Central memory CD8-positive, alpha-beta T cell (primary cell): ENCODE measurements at regions not wholly inside any gene's neighbourhood (a gene's known extent, or its start where the extent isn't known, plus 50 kb on each side); places are given as distances from the start of the nearest gene placed in this dataset.
"Not testable (repeated sequence)": the region's sequence is repeated elsewhere in the genome, so short reads cannot be mapped to it uniquely, and the experiment has no call there.

ENCODE experiments used
- ATAC-seq: fragments of 150-1000 bp; cut with Tn5 transposase; replicated peaks from 2 replicates; pipeline ENCODE4 v1.10.0; 2022; ENCODE audit warnings: mild to moderate bottlenecking, moderate FRiP score, moderate number of reproducible peaks; ENCODE audit not compliant: poor library complexity, severe bottlenecking; ENCODE audit errors: extremely low read depth
- DNase-seq, 2 donors: peaks; one replicate each; pipeline ENCODE4 v3.0.0; 2021; ENCODE audit warnings: low spot score in 2 of 2
- H3K27ac Mint-ChIP-seq: one replicate; pipeline ENCODE4 v1.8.0; 2022; ENCODE audit warnings: low read depth, mild to moderate bottlenecking, moderate library complexity, mixed read lengths
- H3K27me3 Mint-ChIP-seq: one replicate; pipeline ENCODE4 v1.8.0; 2022; ENCODE audit warnings: mixed read lengths
- H3K36me3 Mint-ChIP-seq: one replicate; pipeline ENCODE4 v1.8.0; 2022; ENCODE audit warnings: mild to moderate bottlenecking, moderate library complexity, mixed read lengths; ENCODE audit not compliant: insufficient read depth
- H3K4me1 Mint-ChIP-seq: one replicate; pipeline ENCODE4 v1.8.0; 2022; ENCODE audit warnings: mixed read lengths
- H3K4me3 Mint-ChIP-seq: one replicate; pipeline ENCODE4 v1.8.0; 2022; ENCODE audit warnings: mild to moderate bottlenecking, moderate library complexity, mixed read lengths
- H3K9me3 Mint-ChIP-seq: one replicate; pipeline ENCODE4 v1.8.0; 2022; ENCODE audit warnings: mixed read lengths

- not testable (repeated sequence) for H3K4me3 Mint-ChIP-seq, H3K36me3 Mint-ChIP-seq, H3K9me3 Mint-ChIP-seq, H3K4me1 Mint-ChIP-seq, ATAC-seq, H3K27ac Mint-ChIP-seq, DNase-seq
- H3K27me3 Mint-ChIP-seq, result peaks cover 17% of the 10 kb centered on the region
Observed at GRCh38 chr15:96151749-96152148, 178.8 kb upstream of the NR2F2 start.

GRCh38 chr15:96153929-96154328 is 176.6 kb upstream of the NR2F2 start:
- H3K27ac Mint-ChIP-seq, result no peak overlapping the region
- H3K4me3 Mint-ChIP-seq, result no peak overlapping the region
- no peak for ATAC-seq
- H3K4me1 Mint-ChIP-seq, result no peaks in the 10 kb centered on the region
- no peak for DNase-seq
- H3K9me3 Mint-ChIP-seq, result no peaks in the 10 kb centered on the region
- peaks cover 12% of the 10 kb centered on the region for H3K27me3 Mint-ChIP-seq
- no peaks in the 10 kb centered on the region for H3K36me3 Mint-ChIP-seq

GRCh38 chr15:96158938-96159337 is 171.6 kb upstream of the NR2F2 start:
- no peak overlapping the region for H3K27ac Mint-ChIP-seq
- H3K4me1 Mint-ChIP-seq, result no peaks in the 10 kb centered on the region
- H3K36me3 Mint-ChIP-seq, result no peaks in the 10 kb centered on the region
- ATAC-seq (no peak), DNase-seq (no peak)
- peaks cover 44% of the 10 kb centered on the region for H3K27me3 Mint-ChIP-seq
- H3K9me3 Mint-ChIP-seq, result no peaks in the 10 kb centered on the region
- H3K4me3 Mint-ChIP-seq, result no peak overlapping the region

GRCh38 chr15:96160269-96160668 is 170.2 kb upstream of the NR2F2 start:
- Mint-ChIP-seq H3K9me3 (no peaks in the 10 kb centered on the region), H3K36me3 (no peaks in the 10 kb centered on the region), H3K27ac (no peak overlapping the region), H3K4me1 (no peaks in the 10 kb centered on the region), H3K4me3 (no peak overlapping the region), H3K27me3 (peaks cover 44% of the 10 kb centered on the region)
- no peak for DNase-seq
- ATAC-seq, result no peak

GRCh38 chr15:96160800-96161199 is 169.7 kb upstream of the NR2F2 start:
- peaks cover 44% of the 10 kb centered on the region for H3K27me3 Mint-ChIP-seq
- no peaks in the 10 kb centered on the region for H3K36me3 Mint-ChIP-seq
- no peak for ATAC-seq

GRCh38 chr15:96162322-96162721 is 168.2 kb upstream of the NR2F2 start:
- H3K27ac Mint-ChIP-seq, result no peak overlapping the region
- ATAC-seq (no peak), DNase-seq (no peak)
- H3K36me3 Mint-ChIP-seq, result no peaks in the 10 kb centered on the region
- H3K4me3 Mint-ChIP-seq, result no peak overlapping the region
- no peaks in the 10 kb centered on the region for H3K9me3 Mint-ChIP-seq
- peaks cover 44% of the 10 kb centered on the region for H3K27me3 Mint-ChIP-seq
- H3K4me1 Mint-ChIP-seq, result no peaks in the 10 kb centered on the region

More at GRCh38 chr15:96160800-96161199, 169.7 kb upstream of the NR2F2 start:
- H3K4me3 Mint-ChIP-seq, result no peak overlapping the region
- H3K4me1 Mint-ChIP-seq, result no peaks in the 10 kb centered on the region
- DNase-seq, result no peak
- H3K9me3 Mint-ChIP-seq, result no peaks in the 10 kb centered on the region
- H3K27ac Mint-ChIP-seq, result no peak overlapping the region

- H3K9me3 Mint-ChIP-seq, result no peaks in the 10 kb centered on the region
- H3K27ac Mint-ChIP-seq, result no peak overlapping the region
- H3K36me3 Mint-ChIP-seq, result no peaks in the 10 kb centered on the region
- no peaks in the 10 kb centered on the region for H3K4me1 Mint-ChIP-seq
- DNase-seq, result no peak
- peaks cover 21% of the 10 kb centered on the region for H3K27me3 Mint-ChIP-seq
- no peak for ATAC-seq
- no peak overlapping the region for H3K4me3 Mint-ChIP-seq
Observed at GRCh38 chr15:96165081-96165480, 165.4 kb upstream of the NR2F2 start.

- Mint-ChIP-seq H3K4me3 (no peak overlapping the region), H3K27me3 (peaks cover 14% of the 10 kb centered on the region), H3K27ac (no peak overlapping the region), H3K36me3 (no peaks in the 10 kb centered on the region), H3K9me3 (no peaks in the 10 kb centered on the region), H3K4me1 (no peaks in the 10 kb centered on the region)
- ATAC-seq (no peak), DNase-seq (no peak)
Observed at GRCh38 chr15:96165775-96166174, 164.7 kb upstream of the NR2F2 start.

GRCh38 chr15:96166223-96167200 is 164.0 kb upstream of the NR2F2 start:
- no peak overlapping the region for H3K27ac Mint-ChIP-seq
- no peaks in the 10 kb centered on the region for H3K9me3 Mint-ChIP-seq
- ATAC-seq (no peak), DNase-seq (no peak)
- H3K4me1 Mint-ChIP-seq, result no peaks in the 10 kb centered on the region
- no peak overlapping the region for H3K4me3 Mint-ChIP-seq
- peaks cover 10% of the 10 kb centered on the region for H3K27me3 Mint-ChIP-seq
- no peaks in the 10 kb centered on the region for H3K36me3 Mint-ChIP-seq

- not testable (repeated sequence) for DNase-seq, H3K27ac Mint-ChIP-seq, H3K9me3 Mint-ChIP-seq, H3K27me3 Mint-ChIP-seq, H3K36me3 Mint-ChIP-seq, ATAC-seq, H3K4me1 Mint-ChIP-seq, H3K4me3 Mint-ChIP-seq
Observed at GRCh38 chr15:96170616-96170978, 159.9 kb upstream of the NR2F2 start.

- DNase-seq, result no peak
- H3K27me3 Mint-ChIP-seq, result no peaks in the 10 kb centered on the region
- no peak overlapping the region for H3K27ac Mint-ChIP-seq
- ATAC-seq, result no peak
- H3K9me3 Mint-ChIP-seq, result no peaks in the 10 kb centered on the region
- no peaks in the 10 kb centered on the region for H3K4me1 Mint-ChIP-seq
- H3K4me3 Mint-ChIP-seq, result no peak overlapping the region
- no peaks in the 10 kb centered on the region for H3K36me3 Mint-ChIP-seq
Observed at GRCh38 chr15:96170979-96171739, 159.3 kb upstream of the NR2F2 start.

GRCh38 chr15:96171853-96172296 is 158.6 kb upstream of the NR2F2 start:
- no peaks in the 10 kb centered on the region for H3K4me1 Mint-ChIP-seq
- DNase-seq (no peak), ATAC-seq (no peak)
- no peak overlapping the region for H3K4me3 Mint-ChIP-seq
- no peaks in the 10 kb centered on the region for H3K9me3 Mint-ChIP-seq
- H3K36me3 Mint-ChIP-seq, result no peaks in the 10 kb centered on the region
- no peaks in the 10 kb centered on the region for H3K27me3 Mint-ChIP-seq
- H3K27ac Mint-ChIP-seq, result no peak overlapping the region

- ATAC-seq (no peak), DNase-seq (no peak)
- Mint-ChIP-seq H3K27ac (no peak overlapping the region), H3K36me3 (no peaks in the 10 kb centered on the region), H3K4me3 (no peak overlapping the region), H3K9me3 (no peaks in the 10 kb centered on the region), H3K27me3 (no peaks in the 10 kb centered on the region), H3K4me1 (no peaks in the 10 kb centered on the region)
Observed at GRCh38 chr15:96172417-96172816, 158.1 kb upstream of the NR2F2 start.
